ENCODE measurements at regions not wholly inside any gene's neighbourhood (a gene's known extent, or its start where the extent isn't known, plus 50 kb on each side); places are given as distances from the start of the nearest gene placed in this dataset.
"Not testable (repeated sequence)": the region's sequence is repeated elsewhere in the genome, so short reads cannot be mapped to it uniquely, and the experiment has no call there.

- no peak for ATAC-seq (ENCODE audit: poor library complexity)
- DNase-seq: no peak
- intact Hi-C loops (cut with DNase I): no loop called here
These were observed 65.3 kb downstream of the CDO1 start for GRCh38 chr5:115751176-115751575.

GRCh38 chr5:115749016-115749415 lies 67.4 kb downstream of the CDO1 start:
- no peak for DNase-seq
- intact Hi-C loops (cut with DNase I): no loop called here
- ATAC-seq (ENCODE audit: poor library complexity): no peak

GRCh38 chr5:115739245-115739644 lies 77.2 kb downstream of the CDO1 start:
- DNase-seq; intact Hi-C loops (cut with DNase I); ATAC-seq (ENCODE audit: poor library complexity): not testable (repeated sequence)

GRCh38 chr5:115738830-115739229 lies 77.6 kb downstream of the CDO1 start:
- intact Hi-C loops (cut with DNase I): no loop called here
- ATAC-seq (ENCODE audit: poor library complexity) (no peak), DNase-seq (no peak)

GRCh38 chr5:115737452-115737851 lies 79.0 kb downstream of the CDO1 start:
- intact Hi-C loops (cut with DNase I): no loop called here
- no peak for DNase-seq
- no peak for ATAC-seq (ENCODE audit: poor library complexity)

GRCh38 chr5:115736690-115737005 lies 79.8 kb downstream of the CDO1 start:
- DNase-seq: no peak
- intact Hi-C loops (cut with DNase I): no loop called here
- ATAC-seq (ENCODE audit: poor library complexity): no peak

- peak; percentile 65 for ATAC-seq (ENCODE audit: poor library complexity)
- no peak for DNase-seq
- intact Hi-C loops (cut with DNase I): no loop called here
These were observed 80.3 kb downstream of the CDO1 start for GRCh38 chr5:115736004-115736689.

- DNase-seq: peak; percentile 42
- intact Hi-C loops (cut with DNase I): no loop called here
- peak; percentile 81 for ATAC-seq (ENCODE audit: poor library complexity)
These were observed 81.1 kb downstream of the CDO1 start for GRCh38 chr5:115735108-115735998.

- ATAC-seq (ENCODE audit: poor library complexity): no peak
- no peak for DNase-seq
- intact Hi-C loops (cut with DNase I): no loop called here
These were observed 82.9 kb downstream of the CDO1 start for GRCh38 chr5:115733607-115734006.

GRCh38 chr5:115732026-115732425 lies 84.4 kb downstream of the CDO1 start:
- no peak for ATAC-seq (ENCODE audit: poor library complexity)
- intact Hi-C loops (cut with DNase I): no loop called here
- DNase-seq: no peak

- no peak for ATAC-seq (ENCODE audit: poor library complexity)
- intact Hi-C loops (cut with DNase I): no loop called here
- no peak for DNase-seq
These were observed 90.9 kb downstream of the CDO1 start for GRCh38 chr5:115725522-115725921.

GRCh38 chr5:115723220-115723619 lies 93.2 kb downstream of the CDO1 start:
- ATAC-seq (ENCODE audit: poor library complexity): peak; percentile 29
- intact Hi-C loops (cut with DNase I): no loop called here
- DNase-seq: no peak

GRCh38 chr5:115720888-115721287 lies 95.1 kb upstream of the TMED7 start:
- ATAC-seq (ENCODE audit: poor library complexity): no peak
- DNase-seq: no peak
- intact Hi-C loops (cut with DNase I): no loop called here

GRCh38 chr5:115718927-115719326 lies 93.1 kb upstream of the TMED7 start:
- no peak for ATAC-seq (ENCODE audit: poor library complexity)
- no peak for DNase-seq
- intact Hi-C loops (cut with DNase I): no loop called here

- no peak for DNase-seq
- no peak for ATAC-seq (ENCODE audit: poor library complexity)
- intact Hi-C loops (cut with DNase I): no loop called here
These were observed 87.6 kb upstream of the TMED7 start for GRCh38 chr5:115713408-115713807.

GRCh38 chr5:115709585-115709984 lies 83.7 kb upstream of the TMED7 start:
- no peak for ATAC-seq (ENCODE audit: poor library complexity)
- intact Hi-C loops (cut with DNase I): no loop called here

GRCh38 chr5:115708819-115709477 lies 83.1 kb upstream of the TMED7 start:
- no peak for ATAC-seq (ENCODE audit: poor library complexity)
- intact Hi-C loops (cut with DNase I): no loop called here
- DNase-seq: no peak

More at GRCh38 chr5:115709585-115709984, 83.7 kb upstream of the TMED7 start:
- DNase-seq: no peak

- DNase-seq (no peak), ATAC-seq (ENCODE audit: poor library complexity) (no peak)
- intact Hi-C loops (cut with DNase I): no loop called here
These were observed 77.7 kb upstream of the TMED7 start for GRCh38 chr5:115703514-115703913.

GRCh38 chr5:115702025-115702424 lies 76.2 kb upstream of the TMED7 start:
- no peak for DNase-seq
- no peak for ATAC-seq (ENCODE audit: poor library complexity)
- intact Hi-C loops (cut with DNase I): no loop called here

- intact Hi-C loops (cut with DNase I): no loop called here
- no peak for ATAC-seq (ENCODE audit: poor library complexity)
These were observed 74.1 kb upstream of the TMED7 start for GRCh38 chr5:115699967-115700366.

More at GRCh38 chr5:115699967-115700366, 74.1 kb upstream of the TMED7 start:
- DNase-seq: no peak
